ENCODE measurements at regions not wholly inside any gene's neighbourhood (a gene's known extent, or its start where the extent isn't known, plus 50 kb on each side); places are given as distances from the start of the nearest gene placed in this dataset.

DNA sequence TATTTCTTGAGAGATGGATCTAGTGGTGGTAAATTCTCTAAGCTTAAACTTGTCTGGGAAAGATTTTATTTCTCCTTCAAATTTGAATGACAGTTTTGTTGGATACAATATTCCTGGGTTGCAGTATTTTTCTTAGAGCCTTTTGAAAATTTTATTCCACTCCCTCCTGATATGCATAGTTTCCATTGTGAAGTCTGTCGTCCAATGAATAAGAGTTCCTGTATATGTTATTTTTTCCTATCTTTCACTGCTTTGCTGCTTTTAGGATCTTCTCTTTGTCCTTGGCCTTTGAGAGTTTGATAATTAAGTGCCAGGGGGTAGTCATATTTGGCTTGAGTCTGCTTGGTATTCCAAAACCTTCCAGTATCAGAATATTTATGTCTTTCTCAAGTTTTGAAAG is 1156.4 kb upstream of the AGA start:
- TF ChIP-seq POLR2AphosphoS5 (IDR thresholded peaks at IDR 0.05; ENCODE audit: low read depth, low read length) (no peak), POLR2A (IDR thresholded peaks at IDR 0.05; ENCODE audit: low read depth, low read length) (no peak)
